ENCODE measurements at regions not wholly inside any gene's neighbourhood (a gene's known extent, or its start where the extent isn't known, plus 50 kb on each side); places are given as distances from the start of the nearest gene placed in this dataset.
"Not testable (repeated sequence)": the region's sequence is repeated elsewhere in the genome, so short reads cannot be mapped to it uniquely, and the experiment has no call there.

GRCh38 chr15:84477550-84477949, 123.3 kb upstream of the ZSCAN2 start:
- DNase-seq; H3K27ac Mint-ChIP-seq; POLR2A ChIA-PET; H3K9me3 Mint-ChIP-seq; H3K36me3 Mint-ChIP-seq; CTCF ChIA-PET; H3K4me1 Mint-ChIP-seq (ENCODE audit: low read depth); H3K27me3 Mint-ChIP-seq; intact Hi-C loops (cut with micrococcal nuclease); H3K4me3 Mint-ChIP-seq: not testable (repeated sequence)

GRCh38 chr15:84480174-84480681, 120.6 kb upstream of the ZSCAN2 start:
- H3K36me3 Mint-ChIP-seq; H3K4me1 Mint-ChIP-seq (ENCODE audit: low read depth); H3K27ac Mint-ChIP-seq; H3K9me3 Mint-ChIP-seq; intact Hi-C loops (cut with micrococcal nuclease); H3K4me3 Mint-ChIP-seq; H3K27me3 Mint-ChIP-seq; DNase-seq; POLR2A ChIA-PET; CTCF ChIA-PET: not testable (repeated sequence)

GRCh38 chr15:84483859-84484258, 117.0 kb upstream of the ZSCAN2 start:
- POLR2A ChIA-PET; H3K9me3 Mint-ChIP-seq; CTCF ChIA-PET; H3K4me1 Mint-ChIP-seq (ENCODE audit: low read depth); H3K27me3 Mint-ChIP-seq; H3K4me3 Mint-ChIP-seq; H3K36me3 Mint-ChIP-seq; H3K27ac Mint-ChIP-seq; intact Hi-C loops (cut with micrococcal nuclease): not testable (repeated sequence)
- peak; percentile 3 for DNase-seq

- H3K9me3 Mint-ChIP-seq; POLR2A ChIA-PET; CTCF ChIA-PET; H3K36me3 Mint-ChIP-seq; H3K4me1 Mint-ChIP-seq (ENCODE audit: low read depth); intact Hi-C loops (cut with micrococcal nuclease); H3K27ac Mint-ChIP-seq; H3K27me3 Mint-ChIP-seq; H3K4me3 Mint-ChIP-seq: not testable (repeated sequence)
- peak; percentile 60 for DNase-seq
These were observed 100.5 kb upstream of the ZSCAN2 start for GRCh38 chr15:84500165-84500889.

GRCh38 chr15:84503101-84503500, 97.7 kb upstream of the ZSCAN2 start:
- POLR2A ChIA-PET; H3K27me3 Mint-ChIP-seq; H3K27ac Mint-ChIP-seq; H3K9me3 Mint-ChIP-seq; H3K4me3 Mint-ChIP-seq; CTCF ChIA-PET; DNase-seq; intact Hi-C loops (cut with micrococcal nuclease); H3K4me1 Mint-ChIP-seq (ENCODE audit: low read depth); H3K36me3 Mint-ChIP-seq: not testable (repeated sequence)

- intact Hi-C loops (cut with micrococcal nuclease); H3K36me3 Mint-ChIP-seq; POLR2A ChIA-PET; H3K4me3 Mint-ChIP-seq; CTCF ChIA-PET; H3K9me3 Mint-ChIP-seq; DNase-seq; H3K4me1 Mint-ChIP-seq (ENCODE audit: low read depth); H3K27ac Mint-ChIP-seq; H3K27me3 Mint-ChIP-seq: not testable (repeated sequence)
These were observed 95.3 kb upstream of the ZSCAN2 start for GRCh38 chr15:84505552-84505951.

GRCh38 chr15:84512324-84512723, 88.5 kb upstream of the ZSCAN2 start:
- H3K4me3 Mint-ChIP-seq; H3K27ac Mint-ChIP-seq; H3K4me1 Mint-ChIP-seq (ENCODE audit: low read depth); POLR2A ChIA-PET; intact Hi-C loops (cut with micrococcal nuclease); H3K9me3 Mint-ChIP-seq; H3K27me3 Mint-ChIP-seq; H3K36me3 Mint-ChIP-seq; DNase-seq; CTCF ChIA-PET: not testable (repeated sequence)

- H3K4me1 Mint-ChIP-seq (ENCODE audit: low read depth); H3K4me3 Mint-ChIP-seq; CTCF ChIA-PET; H3K36me3 Mint-ChIP-seq; H3K27ac Mint-ChIP-seq; intact Hi-C loops (cut with micrococcal nuclease); POLR2A ChIA-PET; H3K9me3 Mint-ChIP-seq; H3K27me3 Mint-ChIP-seq: not testable (repeated sequence)
- DNase-seq = peak; percentile 25
These were observed 84.0 kb upstream of the ZSCAN2 start for GRCh38 chr15:84516773-84517172.

GRCh38 chr15:84525491-84526344, 75.1 kb upstream of the ZSCAN2 start:
- CTCF ChIA-PET, POLR2A ChIA-PET: not testable (repeated sequence)

GRCh38 chr15:84530751-84531150, 70.1 kb upstream of the ZSCAN2 start:
- peaks cover 25% of the 10 kb centered on the region for H3K4me1 Mint-ChIP-seq (ENCODE audit: low read depth)
- POLR2A ChIA-PET, H3K27ac Mint-ChIP-seq, H3K27me3 Mint-ChIP-seq, CTCF ChIA-PET, H3K36me3 Mint-ChIP-seq, H3K4me3 Mint-ChIP-seq, H3K9me3 Mint-ChIP-seq, DNase-seq: not testable (repeated sequence)
- intact Hi-C loops (cut with micrococcal nuclease) = loop anchor here (2.0 kb wide), 1 partner anchor 28 kb away; no protein-coding TSS in a partner anchor

More at GRCh38 chr15:84525491-84526344, 75.1 kb upstream of the ZSCAN2 start:
- peak overlapping the region; percentile 80 for H3K27ac Mint-ChIP-seq
- DNase-seq; H3K4me3 Mint-ChIP-seq; H3K4me1 Mint-ChIP-seq (ENCODE audit: low read depth); H3K27me3 Mint-ChIP-seq; H3K9me3 Mint-ChIP-seq; intact Hi-C loops (cut with micrococcal nuclease); H3K36me3 Mint-ChIP-seq: not testable (repeated sequence)

- peaks cover 23% of the 10 kb centered on the region for H3K4me1 Mint-ChIP-seq (ENCODE audit: low read depth)
- CTCF ChIA-PET, H3K27ac Mint-ChIP-seq, H3K4me3 Mint-ChIP-seq, H3K9me3 Mint-ChIP-seq, DNase-seq, POLR2A ChIA-PET, H3K36me3 Mint-ChIP-seq, H3K27me3 Mint-ChIP-seq: not testable (repeated sequence)
- intact Hi-C loops (cut with micrococcal nuclease) = loop anchor here (2.0 kb wide), 1 partner anchor 28 kb away; no protein-coding TSS in a partner anchor
These were observed 69.6 kb upstream of the ZSCAN2 start for GRCh38 chr15:84531223-84531622.

GRCh38 chr15:84531709-84532367, 69.0 kb upstream of the ZSCAN2 start:
- H3K36me3 Mint-ChIP-seq, H3K4me3 Mint-ChIP-seq, POLR2A ChIA-PET, DNase-seq, H3K27ac Mint-ChIP-seq, H3K9me3 Mint-ChIP-seq, CTCF ChIA-PET, H3K27me3 Mint-ChIP-seq: not testable (repeated sequence)
- intact Hi-C loops (cut with micrococcal nuclease) = loop anchor here (2.0 kb wide), 1 partner anchor 27 kb away; no protein-coding TSS in a partner anchor
- peaks cover 21% of the 10 kb centered on the region for H3K4me1 Mint-ChIP-seq (ENCODE audit: low read depth)

Data from activated CD4-positive, alpha-beta memory T cell treated with anti-CD3 and anti-CD28 coated beads for 36 hours (primary cell).